Peyer's patch (tissue), 4 donors: ENCODE measurements at regions not wholly inside any gene's neighbourhood (a gene's known extent, or its start where the extent isn't known, plus 50 kb on each side); places are given as distances from the start of the nearest gene placed in this dataset.

Experiments used
- CTCF ChIP-seq, 6 experiments: fragments of 450-650 bp in 4 of 6; fragments of 200-600 bp in 2 of 6; sonication (generic) in 1 of 6; IDR thresholded peaks; one replicate each; pipeline ENCODE4 v1.5.1; 2017 to 2019; ENCODE audit warnings: antibody characterized with exemption in 6 of 6, mild to moderate bottlenecking in 3 of 6, moderate library complexity in 1 of 6
- POLR2A ChIP-seq, 2 donors: fragments of 450-650 bp; IDR thresholded peaks; one replicate each; pipeline ENCODE4 v1.5.1; 2017; ENCODE audit warnings: antibody characterized with exemption in 2 of 2, mild to moderate bottlenecking in 2 of 2, moderate library complexity in 2 of 2

GRCh38 chr20:40081653-40082052 is 607.4 kb downstream of the MAFB start:
- TF ChIP-seq CTCF (IDR thresholded peaks at IDR 0.05) (no peak), POLR2A (IDR thresholded peaks at IDR 0.05) (no peak)
